Esophagus squamous epithelium (tissue), 5 donors: ENCODE measurements at regions not wholly inside any gene's neighbourhood (a gene's known extent, or its start where the extent isn't known, plus 50 kb on each side); places are given as distances from the start of the nearest gene placed in this dataset.

Experiments used
- DNase-seq: peaks from one replicate; lab custom pipeline; 2025; lab: John Stamatoyannopoulos, UW
- H3K27ac ChIP-seq, 4 donors: fragments of 200-600 bp; sonication (generic); one replicate each; pipeline ENCODE4 v1.5.1; 2016 to 2019; ENCODE audit warnings: mild to moderate bottlenecking in 1 of 4
- H3K27me3 ChIP-seq, 4 donors: fragments of 200-600 bp; sonication (generic); 1 replicate in 3 of 4; 2 replicates in 1 of 4; pipeline versions ENCODE4 v1.5.1 to v1.6.0; 2017 to 2021; ENCODE audit warnings: antibody characterized with exemption in 1 of 4
- H3K36me3 ChIP-seq, 3 donors: fragments of 200-600 bp; sonication (generic); one replicate each; pipeline ENCODE4 v1.5.1; 2016 to 2019
- H3K4me1 ChIP-seq, 3 donors: fragments of 200-600 bp; sonication (generic); one replicate each; pipeline ENCODE4 v1.5.1; 2017 to 2019
- H3K4me3 ChIP-seq, 4 donors: fragments of 200-600 bp; sonication (generic); 1 replicate in 3 of 4; 2 replicates in 1 of 4; pipeline ENCODE4 v1.5.1; 2016 to 2019; ENCODE audit warnings: mild to moderate bottlenecking in 2 of 4, moderate library complexity in 1 of 4
- H3K9me3 ChIP-seq, 3 donors: fragments of 200-600 bp; sonication (generic); one replicate each; pipeline ENCODE4 v1.5.1; 2016 to 2019
- CTCF ChIP-seq, 6 experiments: fragments of 450-650 bp in 4 of 6; fragments of 200-600 bp in 2 of 6; sonication (generic) in 2 of 6; IDR thresholded peaks; one replicate each; pipeline ENCODE4 v1.5.1; 2016 to 2019; ENCODE audit warnings: antibody characterized with exemption in 6 of 6, mild to moderate bottlenecking in 4 of 6, moderate library complexity in 4 of 6
- POLR2A ChIP-seq, 4 donors: fragments of 450-650 bp; IDR thresholded peaks; one replicate each; pipeline ENCODE4 v1.6.1; 2017; ENCODE audit warnings: antibody characterized with exemption in 4 of 4, mild to moderate bottlenecking in 4 of 4, moderate library complexity in 3 of 4
- WGBS, 2 donors: methylation state at CpG; one replicate each; pipeline ENCODE4 v1.1.5; 2018; 5-methylcytosine and 5-hydroxymethylcytosine counted together
- intact Hi-C: fragments of 100-400 bp; cut with DNase I; formaldehyde crosslinking; loops from one replicate; pipeline ENCODE4 v1.15.0; 2022
- donor health status: DM: yes; HTN: yes; CAD: no.

- intact Hi-C loops = no loop called here
- DNase-seq = no peak
- no peak overlapping the region for H3K27ac ChIP-seq
- TF ChIP-seq POLR2A (IDR thresholded peaks at IDR 0.05) (no peak), CTCF (IDR thresholded peaks at IDR 0.05) (no peak)
- no peaks in the 10 kb centered on the region for H3K9me3 ChIP-seq
- H3K27me3 ChIP-seq = peaks cover 0 to 11% (median 0%) of the 10 kb centered on the region in 4 donors
- 12 to 18% methylated on average over 3 of the region's 3 CpGs for WGBS, 2 donors
- no peak overlapping the region for H3K4me3 ChIP-seq
- H3K4me1 ChIP-seq = peaks cover 0 to 8% (median 0%) of the 10 kb centered on the region in 3 donors
- H3K36me3 ChIP-seq = no peaks in the 10 kb centered on the region
Observed at GRCh38 chr2:58896638-58897037, 655.5 kb upstream of the FANCL start.

- DNase-seq = no peak
- Histone ChIP-seq H3K9me3 (no peaks in the 10 kb centered on the region), H3K4me3 (no peak overlapping the region), H3K27ac (no peak overlapping the region), H3K36me3 (no peaks in the 10 kb centered on the region), H3K27me3 (peaks cover 0 to 6% (median 0%) of the 10 kb centered on the region in 4 donors), H3K4me1 (peaks cover 0 to 8% (median 0%) of the 10 kb centered on the region in 3 donors)
- no peak for TF ChIP-seq CTCF (IDR thresholded peaks at IDR 0.05)
- no peak for TF ChIP-seq POLR2A (IDR thresholded peaks at IDR 0.05)
- intact Hi-C loops = no loop called here
- 32 to 41% methylated on average over 4 of the region's 4 CpGs for WGBS, 2 donors
Observed at GRCh38 chr2:58895857-58896256, 654.7 kb upstream of the FANCL start.

GRCh38 chr2:58893656-58894351 is 652.7 kb upstream of the FANCL start:
- no peak for DNase-seq
- TF ChIP-seq CTCF (IDR thresholded peaks at IDR 0.05) (no peak), POLR2A (IDR thresholded peaks at IDR 0.05) (no peak)
- WGBS, 2 donors = 58 to 66% methylated on average over 13 to 14 of the region's 14 CpGs
- Histone ChIP-seq H3K27ac (no peak overlapping the region), H3K4me1 (peaks cover 0 to 8% (median 0%) of the 10 kb centered on the region in 3 donors), H3K9me3 (no peaks in the 10 kb centered on the region), H3K27me3 (no peaks in the 10 kb centered on the region), H3K4me3 (no peak overlapping the region), H3K36me3 (no peaks in the 10 kb centered on the region)
- intact Hi-C loops = no loop called here

- H3K4me3 ChIP-seq = no peak overlapping the region
- no peaks in the 10 kb centered on the region for H3K36me3 ChIP-seq
- no peaks in the 10 kb centered on the region for H3K9me3 ChIP-seq
- H3K27me3 ChIP-seq = no peaks in the 10 kb centered on the region
- H3K27ac ChIP-seq = no peak overlapping the region
- H3K4me1 ChIP-seq = peaks cover 0 to 8% (median 0%) of the 10 kb centered on the region in 3 donors
- TF ChIP-seq CTCF (IDR thresholded peaks at IDR 0.05) (no peak), POLR2A (IDR thresholded peaks at IDR 0.05) (no peak)
- no peak for DNase-seq
- intact Hi-C loops = no loop called here
- WGBS, 2 donors = 71 to 81% methylated on average over 4 of the region's 4 CpGs
Observed at GRCh38 chr2:58891828-58892377, 650.8 kb upstream of the FANCL start.

GRCh38 chr2:58890865-58891525 is 649.9 kb upstream of the FANCL start:
- WGBS, 2 donors = 58 to 80% methylated on average over 2 of the region's 2 CpGs
- H3K27me3 ChIP-seq = no peaks in the 10 kb centered on the region
- H3K9me3 ChIP-seq = no peaks in the 10 kb centered on the region
- no peak overlapping the region for H3K27ac ChIP-seq
- H3K4me3 ChIP-seq = no peak overlapping the region
- TF ChIP-seq CTCF (IDR thresholded peaks at IDR 0.05) = no peak
- TF ChIP-seq POLR2A (IDR thresholded peaks at IDR 0.05) = no peak
- no peak for DNase-seq
- H3K36me3 ChIP-seq = no peaks in the 10 kb centered on the region
- peaks cover 0 to 3% (median 0%) of the 10 kb centered on the region in 3 donors for H3K4me1 ChIP-seq
- intact Hi-C loops = no loop called here
